Endothelial cell of umbilical vein (primary cell): ENCODE measurements at regions not wholly inside any gene's neighbourhood (a gene's known extent, or its start where the extent isn't known, plus 50 kb on each side); places are given as distances from the start of the nearest gene placed in this dataset.

Source experiments
- BruUV-seq: library from RNA; stranded (reverse); fragments of 400-500 nt; replicated peaks from 2 replicates; lab custom pipeline; 2021; lab: Mats Ljungman, UMichigan
- CTCF ChIA-PET: fragments of 300-600, 350-600 bp; sonication (Branson Sonifier 250); formaldehyde crosslinking; loops from one replicate; lab custom pipeline; 2021; ENCODE audit warnings: antibody characterized with exemption, inconsistent platforms; lab: Charles Lee
- POLR2A ChIA-PET: fragments of 300-600, 350-600 bp; sonication (Branson Sonifier 250); formaldehyde crosslinking; loops from one replicate; lab custom pipeline; 2021; ENCODE audit warnings: antibody characterized with exemption, inconsistent platforms; lab: Charles Lee
- DNase-seq: peaks from one replicate; pipeline ENCODE4 v3.0.0-alpha.2; 2011; ENCODE audit warnings: low read depth, low spot score
- FAIRE-seq: peaks from 2 replicates; lab custom pipeline; 2011; peaks lifted over from hg19 to GRCh38; lab: Jason Lieb, UNC
- H2AFZ ChIP-seq: 2 replicates; pipeline ENCODE4 v1.6.0; 2012; ENCODE audit warnings: low read depth, low read length, control low read depth, inconsistent platforms
- H3K27ac ChIP-seq: 2 replicates; pipeline ENCODE4 v1.5.1; 2011; ENCODE audit warnings: low read depth, mild to moderate bottlenecking, control low read depth, low read length, moderate library complexity; ENCODE audit not compliant: insufficient read depth
- H3K27me3 ChIP-seq, 2 experiments: 2 replicates each; pipeline versions ENCODE4 v1.6.0 to v1.6.1; 2011; ENCODE audit warnings: low read length in 2 of 2, mixed read lengths in 1 of 2; ENCODE audit not compliant: control insufficient read depth in 2 of 2, insufficient read depth in 2 of 2
- H3K36me3 ChIP-seq, 2 experiments: 2 replicates in 1 of 2; 3 replicates in 1 of 2; pipeline ENCODE4 v1.5.1; 2011; ENCODE audit warnings: low read length in 2 of 2, mild to moderate bottlenecking in 1 of 2, moderate library complexity in 1 of 2; ENCODE audit not compliant: control insufficient read depth in 2 of 2, insufficient read depth in 2 of 2; ENCODE audit errors: extremely low read depth in 1 of 2
- H3K4me1 ChIP-seq: 3 replicates; pipeline ENCODE4 v1.5.1; 2011; ENCODE audit warnings: mild to moderate bottlenecking, low read length; ENCODE audit not compliant: control insufficient read depth, insufficient read depth; ENCODE audit errors: extremely low read depth
- H3K4me2 ChIP-seq: 2 replicates; pipeline ENCODE4 v1.6.1; 2011; ENCODE audit warnings: low read length, control low read depth, mixed read lengths; ENCODE audit not compliant: insufficient read depth
- H3K4me3 ChIP-seq, 3 experiments: fragments of 200-600 bp in 1 of 3; sonication (generic), shearing (Covaris generic) in 1 of 3; replicated peaks in 1 of 3; 2 replicates each; pipeline ENCODE4 v1.5.1; 2011 to 2016; ENCODE audit warnings: control low read depth in 3 of 3, low read length in 3 of 3, mild to moderate bottlenecking in 2 of 3, inconsistent platforms in 1 of 3, low read depth in 1 of 3, moderate library complexity in 1 of 3; ENCODE audit not compliant: insufficient read depth in 1 of 3
- H3K79me2 ChIP-seq: 2 replicates; pipeline ENCODE4 v1.6.0; 2012; ENCODE audit warnings: low read length, inconsistent platforms; ENCODE audit not compliant: control insufficient read depth, insufficient read depth
- H3K9ac ChIP-seq: replicated peaks from 2 replicates; pipeline ENCODE3; 2011; ENCODE audit warnings: low read length, control low read depth; ENCODE audit not compliant: insufficient read depth; ENCODE audit errors: extremely low read depth
- H3K9me1 ChIP-seq: replicated peaks from 3 replicates; pipeline ENCODE4 v1.6.0; 2011; ENCODE audit warnings: mild to moderate bottlenecking, low read length; ENCODE audit not compliant: control insufficient read depth, insufficient read depth; ENCODE audit errors: extremely low read depth
- H3K9me3 ChIP-seq: replicated peaks from 2 replicates; pipeline ENCODE4 v1.5.1; 2012; ENCODE audit warnings: low read length, inconsistent platforms; ENCODE audit not compliant: control insufficient read depth, insufficient read depth
- H4K20me1 ChIP-seq: replicated peaks from 2 replicates; pipeline ENCODE3; 2011; ENCODE audit warnings: mild to moderate bottlenecking, low read length; ENCODE audit not compliant: control insufficient read depth, insufficient read depth; ENCODE audit errors: extremely low read depth
- EZH2 ChIP-seq: IDR thresholded peaks from 2 replicates; pipeline ENCODE4 v1.6.1; 2012; ENCODE audit warnings: borderline replicate concordance, low read depth, mild to moderate bottlenecking, moderate library complexity, low read length, inconsistent platforms; ENCODE audit not compliant: severe bottlenecking
- FOS ChIP-seq: IDR thresholded peaks from 2 replicates; pipeline ENCODE4 v1.6.1; 2011; ENCODE audit warnings: mild to moderate bottlenecking, low read length, moderate library complexity, borderline replicate concordance; ENCODE audit not compliant: insufficient read depth
- GATA2 ChIP-seq: IDR thresholded peaks from 2 replicates; pipeline ENCODE4 v1.7.0; 2011; ENCODE audit warnings: low read depth, mild to moderate bottlenecking, moderate library complexity, mixed read lengths, low read length; ENCODE audit not compliant: insufficient read length, insufficient read depth
- JUN ChIP-seq: IDR thresholded peaks from 2 replicates; pipeline ENCODE4 v1.6.1; 2011; ENCODE audit warnings: borderline replicate concordance, low read depth; ENCODE audit not compliant: insufficient read length, insufficient read depth
- MYC ChIP-seq: IDR thresholded peaks from one replicate; pipeline ENCODE4 v1.6.1; 2011; ENCODE audit warnings: mild to moderate bottlenecking, low read depth, low read length
- POLR2A ChIP-seq: IDR thresholded peaks from 2 replicates; pipeline ENCODE4 v1.6.1; 2012; ENCODE audit warnings: low read depth, mild to moderate bottlenecking, control low read depth, low read length
- POLR2AphosphoS5 ChIP-seq: IDR thresholded peaks from 2 replicates; pipeline ENCODE4 v1.6.1; 2012; ENCODE audit warnings: low read depth, mild to moderate bottlenecking, control low read depth, low read length, moderate library complexity; ENCODE audit not compliant: insufficient read depth
- dilution Hi-C: fragments of 300-500 bp; cut with MboI; formaldehyde crosslinking; loops from one replicate; pipeline ENCODE4 v1.15.0; 2019; ENCODE audit warnings: low sequenced_read_pairs; ENCODE audit not compliant: extremely low pct_ligation_motif_present
- intact Hi-C: fragments of 100-400 bp; cut with micrococcal nuclease; formaldehyde crosslinking; loops from one replicate; pipeline ENCODE4 v1.10.0; 2022
- TF ChIP-seq, protein P1 (sequence below), 2 donors: IDR thresholded peaks; 1 replicate in 1 of 2; 2 replicates in 1 of 2; pipeline ENCODE4 v1.5.1; 2011; ENCODE audit warnings: low read length in 2 of 2, mild to moderate bottlenecking in 2 of 2, moderate library complexity in 2 of 2, control low read depth in 1 of 2, inconsistent platforms in 1 of 2, low read depth in 1 of 2; ENCODE audit not compliant: insufficient read depth in 1 of 2; ENCODE audit errors: extremely low read depth in 1 of 2
- TF ChIP-seq, protein P2 (sequence below): IDR thresholded peaks from 2 replicates; pipeline ENCODE4 v1.6.1; 2011; ENCODE audit not compliant: insufficient read depth, insufficient read length

DNA sequence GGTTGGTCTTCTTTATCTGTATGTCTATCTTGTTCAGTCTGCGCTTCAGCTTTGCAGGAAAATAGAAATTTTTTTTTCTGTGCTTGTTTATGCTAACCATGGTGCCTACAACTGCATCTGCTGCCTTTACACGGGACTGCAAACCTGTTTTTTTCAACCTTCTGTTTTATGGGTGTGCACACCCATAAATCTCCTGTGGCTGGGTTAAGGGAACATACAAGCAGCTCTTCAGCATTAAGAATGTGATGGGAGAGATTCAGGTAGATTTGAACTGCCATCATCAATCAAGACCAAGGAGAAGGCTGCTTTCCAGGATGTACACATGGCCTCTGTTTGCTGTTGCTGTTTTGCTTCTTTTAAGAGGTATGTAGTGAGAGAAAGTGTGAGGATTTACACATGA, 502.9 kb downstream of the ANKRD50 start:
- no peak for TF ChIP-seq POLR2A
- TF ChIP-seq GATA2, result no peak
- TF ChIP-seq POLR2AphosphoS5, result no peak
- TF ChIP-seq MYC, result no peak
- TF ChIP-seq FOS, result no peak
- no peak for TF ChIP-seq EZH2
- TF ChIP-seq, protein P1, sequence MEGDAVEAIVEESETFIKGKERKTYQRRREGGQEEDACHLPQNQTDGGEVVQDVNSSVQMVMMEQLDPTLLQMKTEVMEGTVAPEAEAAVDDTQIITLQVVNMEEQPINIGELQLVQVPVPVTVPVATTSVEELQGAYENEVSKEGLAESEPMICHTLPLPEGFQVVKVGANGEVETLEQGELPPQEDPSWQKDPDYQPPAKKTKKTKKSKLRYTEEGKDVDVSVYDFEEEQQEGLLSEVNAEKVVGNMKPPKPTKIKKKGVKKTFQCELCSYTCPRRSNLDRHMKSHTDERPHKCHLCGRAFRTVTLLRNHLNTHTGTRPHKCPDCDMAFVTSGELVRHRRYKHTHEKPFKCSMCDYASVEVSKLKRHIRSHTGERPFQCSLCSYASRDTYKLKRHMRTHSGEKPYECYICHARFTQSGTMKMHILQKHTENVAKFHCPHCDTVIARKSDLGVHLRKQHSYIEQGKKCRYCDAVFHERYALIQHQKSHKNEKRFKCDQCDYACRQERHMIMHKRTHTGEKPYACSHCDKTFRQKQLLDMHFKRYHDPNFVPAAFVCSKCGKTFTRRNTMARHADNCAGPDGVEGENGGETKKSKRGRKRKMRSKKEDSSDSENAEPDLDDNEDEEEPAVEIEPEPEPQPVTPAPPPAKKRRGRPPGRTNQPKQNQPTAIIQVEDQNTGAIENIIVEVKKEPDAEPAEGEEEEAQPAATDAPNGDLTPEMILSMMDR (IDR thresholded peaks at IDR 0.05; ENCODE audit: extremely low read depth in 1 of 2, insufficient read depth in 1 of 2, low read depth in 1 of 2, low read length in 2 of 2), result no peak
- TF ChIP-seq, protein P2, sequence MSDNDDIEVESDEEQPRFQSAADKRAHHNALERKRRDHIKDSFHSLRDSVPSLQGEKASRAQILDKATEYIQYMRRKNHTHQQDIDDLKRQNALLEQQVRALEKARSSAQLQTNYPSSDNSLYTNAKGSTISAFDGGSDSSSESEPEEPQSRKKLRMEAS, result no peak
- TF ChIP-seq JUN, result no peak
- Histone ChIP-seq H3K27ac (no peak overlapping the region), H3K4me1 (peaks cover 10% of the 10 kb centered on the region), H4K20me1 (no peaks in the 10 kb centered on the region), H3K27me3 (no peaks in the 10 kb centered on the region), H3K4me2 (no peak overlapping the region), H3K9me1 (no peaks in the 10 kb centered on the region), H3K9me3 (no peaks in the 10 kb centered on the region), H2AFZ (no peak overlapping the region), H3K79me2 (no peaks in the 10 kb centered on the region), H3K36me3 (no peaks in the 10 kb centered on the region), H3K4me3 (no peak overlapping the region), H3K9ac (no peak overlapping the region)
- DNase-seq (no peak), FAIRE-seq (no peak)
- intact Hi-C loops, result no loop called here
- dilution Hi-C loops, result no loop called here
- CTCF ChIA-PET, result no interaction called here
- POLR2A ChIA-PET, result no interaction called here
- BruUV-seq, result no TSS peak
